Breast epithelium (tissue), 4 donors: ENCODE measurements at regions not wholly inside any gene's neighbourhood (a gene's known extent, or its start where the extent isn't known, plus 50 kb on each side); places are given as distances from the start of the nearest gene placed in this dataset.

Experiments used
- DNase-seq, 2 donors: peaks; one replicate each; pipeline ENCODE4 v3.0.0-alpha.2; 2019; ENCODE audit warnings: low spot score in 2 of 2
- H3K27ac ChIP-seq, 2 donors: fragments of 200-600 bp; sonication (generic) in 1 of 2; one replicate each; pipeline ENCODE4 v1.5.1; 2016 to 2019; ENCODE audit warnings: mild to moderate bottlenecking in 1 of 2
- H3K27me3 ChIP-seq, 2 donors: fragments of 200-600 bp; sonication (generic) in 1 of 2; one replicate each; pipeline versions ENCODE4 v1.5.1 to v1.6.0; 2017 to 2019; ENCODE audit warnings: control low read depth in 1 of 2, mild to moderate bottlenecking in 1 of 2
- H3K36me3 ChIP-seq: fragments of 200-600 bp; one replicate; pipeline ENCODE4 v1.5.1; 2019
- H3K4me1 ChIP-seq, 2 donors: fragments of 200-600 bp; sonication (generic); one replicate each; pipeline ENCODE4 v1.5.1; 2016 to 2019; ENCODE audit warnings: control low read depth in 1 of 2
- H3K4me3 ChIP-seq, 3 donors: fragments of 200-600 bp; sonication (generic); 1 replicate in 2 of 3; 2 replicates in 1 of 3; pipeline ENCODE4 v1.5.1; 2016 to 2019; ENCODE audit warnings: mild to moderate bottlenecking in 3 of 3, moderate library complexity in 2 of 3
- H3K9me3 ChIP-seq, 2 donors: fragments of 200-600 bp; sonication (generic) in 1 of 2; one replicate each; pipeline ENCODE4 v1.5.1; 2016 to 2019; ENCODE audit warnings: control low read depth in 1 of 2
- CTCF ChIP-seq, 3 donors: fragments of 450-650 bp; IDR thresholded peaks; one replicate each; pipeline ENCODE4 v1.5.1; 2016 to 2017; ENCODE audit warnings: antibody characterized with exemption in 3 of 3, mild to moderate bottlenecking in 3 of 3, moderate library complexity in 3 of 3
- POLR2A ChIP-seq: fragments of 450-650 bp; IDR thresholded peaks from one replicate; pipeline ENCODE4 v1.6.1; 2016; ENCODE audit warnings: antibody characterized with exemption, mild to moderate bottlenecking, moderate library complexity
- POLR2AphosphoS5 ChIP-seq, 3 donors: sonication (generic); formaldehyde crosslinking; IDR thresholded peaks; one replicate each; pipeline ENCODE4 v1.6.1; 2017; ENCODE audit warnings: antibody characterized with exemption in 3 of 3
- intact Hi-C: fragments of 100-400 bp; cut with DNase I; formaldehyde crosslinking; loops from one replicate; pipeline ENCODE4 v1.15.1; 2023; ENCODE audit warnings: low total_unique reads

GRCh38 chr4:159006202-159006601 is 96.7 kb upstream of the RAPGEF2 start:
- Histone ChIP-seq H3K27me3 (no peaks in the 10 kb centered on the region), H3K36me3 (no peaks in the 10 kb centered on the region), H3K9me3 (no peaks in the 10 kb centered on the region), H3K27ac (no peak overlapping the region), H3K4me1 (no peaks in the 10 kb centered on the region), H3K4me3 (no peak overlapping the region)
- DNase-seq = no peak
- intact Hi-C loops = no loop called here
- TF ChIP-seq POLR2A (no peak), CTCF (IDR thresholded peaks at IDR 0.05) (no peak), POLR2AphosphoS5 (IDR thresholded peaks at IDR 0.05) (no peak)

- no peak for TF ChIP-seq POLR2AphosphoS5 (IDR thresholded peaks at IDR 0.05)
- no peak for TF ChIP-seq CTCF (IDR thresholded peaks at IDR 0.05)
- TF ChIP-seq POLR2A = no peak
- Histone ChIP-seq H3K27me3 (no peaks in the 10 kb centered on the region), H3K27ac (no peak overlapping the region), H3K9me3 (no peaks in the 10 kb centered on the region), H3K4me1 (no peaks in the 10 kb centered on the region), H3K36me3 (no peaks in the 10 kb centered on the region), H3K4me3 (no peak overlapping the region)
- no peak for DNase-seq
- intact Hi-C loops = no loop called here
Measured at GRCh38 chr4:159008671-159009070, 94.2 kb upstream of the RAPGEF2 start.

- H3K27me3 ChIP-seq = no peaks in the 10 kb centered on the region
- DNase-seq = no peak
- H3K4me3 ChIP-seq = no peak overlapping the region
- no peaks in the 10 kb centered on the region for H3K4me1 ChIP-seq
- no peaks in the 10 kb centered on the region for H3K36me3 ChIP-seq
- H3K9me3 ChIP-seq = no peaks in the 10 kb centered on the region
- TF ChIP-seq POLR2AphosphoS5 (IDR thresholded peaks at IDR 0.05) = no peak
- no peak for TF ChIP-seq CTCF (IDR thresholded peaks at IDR 0.05)
- no peak for TF ChIP-seq POLR2A
- no peak overlapping the region for H3K27ac ChIP-seq
- intact Hi-C loops = no loop called here
Measured at GRCh38 chr4:159009521-159009920, 93.4 kb upstream of the RAPGEF2 start.

GRCh38 chr4:159010100-159010499 is 92.8 kb upstream of the RAPGEF2 start:
- Histone ChIP-seq H3K4me3 (peak overlapping the region in 1 of 3 donors; percentile 40), H3K4me1 (no peaks in the 10 kb centered on the region), H3K27ac (peak overlapping the region; percentile 26 to 33), H3K27me3 (no peaks in the 10 kb centered on the region), H3K9me3 (no peaks in the 10 kb centered on the region), H3K36me3 (no peaks in the 10 kb centered on the region)
- intact Hi-C loops = no loop called here
- TF ChIP-seq POLR2A = no peak
- TF ChIP-seq POLR2AphosphoS5 (IDR thresholded peaks at IDR 0.05) = no peak
- no peak for TF ChIP-seq CTCF (IDR thresholded peaks at IDR 0.05)
- no peak for DNase-seq

GRCh38 chr4:159010563-159011260 is 92.2 kb upstream of the RAPGEF2 start:
- DNase-seq = peak; percentile 60 to 81
- Histone ChIP-seq H3K4me3 (peak overlapping the region in 1 of 3 donors; percentile 40), H3K36me3 (no peaks in the 10 kb centered on the region), H3K27me3 (no peaks in the 10 kb centered on the region), H3K4me1 (no peaks in the 10 kb centered on the region), H3K9me3 (no peaks in the 10 kb centered on the region), H3K27ac (peak overlapping the region; percentile 33 to 35)
- intact Hi-C loops = no loop called here
- TF ChIP-seq POLR2A = no peak
- TF ChIP-seq POLR2AphosphoS5 (IDR thresholded peaks at IDR 0.05) = no peak
- TF ChIP-seq CTCF (IDR thresholded peaks at IDR 0.05) = no peak
